ENCODE measurements at regions not wholly inside any gene's neighbourhood (a gene's known extent, or its start where the extent isn't known, plus 50 kb on each side); places are given as distances from the start of the nearest gene placed in this dataset.

- H3K27ac ChIP-seq (ENCODE audit: extremely low read depth, low read depth, low read length): no peak overlapping the region
- ChIA-PET POLR2A (interaction anchor here (0.5 to 1.2 kb wide), 2 partner anchors 164 to 293 kb away, joined by 3 to 4 read pairs; partner anchors contain the start of gene C1orf21), CTCF (interaction anchor here (0.6 to 2.7 kb wide), 16 partner anchors 10 to 569 kb away, joined by 3 to 10 read pairs (median 4); no protein-coding TSS in a partner anchor)
- no peaks in the 10 kb centered on the region for H3K36me3 ChIP-seq (ENCODE audit: control insufficient read depth in 2 of 2, insufficient read depth in 1 of 2, low read length in 2 of 2)
- TF ChIP-seq ZNF549 (tag by site-specific recombination; IDR thresholded peaks at IDR 0.05) (peak; percentile 73; the same call in 1 of the 2 replicates), WT1 (tag by site-specific recombination; IDR thresholded peaks at IDR 0.05) (no peak), GLIS2 (tag by site-specific recombination; IDR thresholded peaks at IDR 0.05) (peak; percentile 36; the same call in 1 of the 2 replicates)
- H3K4me1 ChIP-seq (ENCODE audit: control insufficient read depth, insufficient read depth, low read length): no peaks in the 10 kb centered on the region
- no peaks in the 10 kb centered on the region for H3K9me3 ChIP-seq (ENCODE audit: control insufficient read depth, insufficient read depth, low read depth, low read length)
- no peak overlapping the region; the same call in none of the 2 replicates for H3K4me3 ChIP-seq (ENCODE audit: low read depth, low read length)
Observed at GRCh38 chr1:184223216-184223615, 163.6 kb upstream of the C1orf21 start.

- H3K4me3 ChIP-seq (ENCODE audit: low read depth, low read length): no peak overlapping the region
- H3K4me1 ChIP-seq (ENCODE audit: control insufficient read depth, insufficient read depth, low read length): no peaks in the 10 kb centered on the region
- no peaks in the 10 kb centered on the region for H3K9me3 ChIP-seq (ENCODE audit: control insufficient read depth, insufficient read depth, low read depth, low read length)
- POLR2A ChIA-PET: no interaction called here
- no peaks in the 10 kb centered on the region for H3K36me3 ChIP-seq (ENCODE audit: control insufficient read depth in 2 of 2, insufficient read depth in 1 of 2, low read length in 2 of 2)
- TF ChIP-seq ZNF302 (tag by site-specific recombination; IDR thresholded peaks at IDR 0.05; ENCODE audit: low read depth) (no peak), ZNF18 (tag by site-specific recombination; IDR thresholded peaks at IDR 0.05) (no peak)
- CTCF ChIA-PET: interaction anchor here (0.5 to 2.7 kb wide), 5 partner anchors 12 to 439 kb away, joined by 3 to 12 read pairs (median 6); no protein-coding TSS in a partner anchor
- H3K27ac ChIP-seq (ENCODE audit: extremely low read depth, low read depth, low read length): no peak overlapping the region
Observed at GRCh38 chr1:184225283-184226099, 161.3 kb upstream of the C1orf21 start.

- POLR2A ChIA-PET: no interaction called here
- CTCF ChIA-PET: no interaction called here
- Histone ChIP-seq H3K4me3 (ENCODE audit: low read depth, low read length) (no peak overlapping the region), H3K36me3 (ENCODE audit: control insufficient read depth in 2 of 2, insufficient read depth in 1 of 2, low read length in 2 of 2) (no peaks in the 10 kb centered on the region), H3K9me3 (ENCODE audit: control insufficient read depth, insufficient read depth, low read depth, low read length) (no peaks in the 10 kb centered on the region), H3K4me1 (ENCODE audit: control insufficient read depth, insufficient read depth, low read length) (no peaks in the 10 kb centered on the region), H3K27ac (ENCODE audit: extremely low read depth, low read depth, low read length) (no peak overlapping the region)
- no peak for TF ChIP-seq ZNF354C (tag by site-specific recombination; IDR thresholded peaks at IDR 0.05; ENCODE audit: borderline replicate concordance, low read depth)
- no peak for TF ChIP-seq SP7 (tag by site-specific recombination; IDR thresholded peaks at IDR 0.05)
- no peak for TF ChIP-seq SP2 (tag by site-specific recombination; IDR thresholded peaks at IDR 0.05)
Observed at GRCh38 chr1:184226100-184226487, 160.7 kb upstream of the C1orf21 start.

- ChIA-PET POLR2A (no interaction called here), CTCF (no interaction called here)
- Histone ChIP-seq H3K4me1 (ENCODE audit: control insufficient read depth, insufficient read depth, low read length) (no peaks in the 10 kb centered on the region), H3K9me3 (ENCODE audit: control insufficient read depth, insufficient read depth, low read depth, low read length) (no peaks in the 10 kb centered on the region), H3K27ac (ENCODE audit: extremely low read depth, low read depth, low read length) (no peak overlapping the region), H3K36me3 (ENCODE audit: control insufficient read depth in 2 of 2, insufficient read depth in 1 of 2, low read length in 2 of 2) (no peaks in the 10 kb centered on the region), H3K4me3 (ENCODE audit: low read depth, low read length) (no peak overlapping the region)
- TF ChIP-seq ZNF48 (tag by site-specific recombination; IDR thresholded peaks at IDR 0.05) (no peak), ZNF221 (tag by site-specific recombination; IDR thresholded peaks at IDR 0.05; ENCODE audit: borderline replicate concordance) (no peak), ZNF24 (tag by site-specific recombination; IDR thresholded peaks at IDR 0.05) (no peak), ZNF558 (tag by site-specific recombination; IDR thresholded peaks at IDR 0.05) (no peak), ZNF645 (tag by site-specific recombination; IDR thresholded peaks at IDR 0.05) (no peak), ZNF670 (tag by site-specific recombination; IDR thresholded peaks at IDR 0.05; ENCODE audit: low read depth) (no peak), ZNF830 (tag by site-specific recombination; IDR thresholded peaks at IDR 0.05; ENCODE audit: low read depth) (no peak), IKZF3 (tag by site-specific recombination; IDR thresholded peaks at IDR 0.05) (no peak), PRDM2 (tag by site-specific recombination; IDR thresholded peaks at IDR 0.05; ENCODE audit: borderline replicate concordance) (no peak), SETDB1 (IDR thresholded peaks at IDR 0.05; ENCODE audit: insufficient read length, low read length) (no peak)
Observed at GRCh38 chr1:184228558-184228957, 158.3 kb upstream of the C1orf21 start.
